ENCODE measurements at regions not wholly inside any gene's neighbourhood (a gene's known extent, or its start where the extent isn't known, plus 50 kb on each side); places are given as distances from the start of the nearest gene placed in this dataset.

- TF ChIP-seq SUZ12 (IDR thresholded peaks at IDR 0.05; ENCODE audit: extremely low read depth, insufficient read depth, insufficient read length) (no peak), YY1 (IDR thresholded peaks at IDR 0.05; ENCODE audit: insufficient read depth, insufficient read length) (no peak)
Measured at GRCh38 chr7:34225193-34225592, 319.9 kb downstream of the BMPER start.
